Fibroblast of the aortic adventitia (primary cell): ENCODE measurements at regions not wholly inside any gene's neighbourhood (a gene's known extent, or its start where the extent isn't known, plus 50 kb on each side); places are given as distances from the start of the nearest gene placed in this dataset.

Experiments
- DNase-seq: peaks from one replicate; pipeline ENCODE4 v3.0.0-alpha.2; 2010; ENCODE audit warnings: low read depth
- H3K4me3 ChIP-seq: 2 replicates; pipeline ENCODE4 v1.5.1; 2011; ENCODE audit warnings: low read depth, mild to moderate bottlenecking, control low read depth, low read length, moderate library complexity
- CTCF ChIP-seq: IDR thresholded peaks from 2 replicates; pipeline ENCODE4 v1.5.1; 2011; ENCODE audit warnings: mild to moderate bottlenecking, low read length, control low read depth, inconsistent platforms; ENCODE audit not compliant: insufficient read depth

- H3K4me3 ChIP-seq, result no peak overlapping the region
- no peak for DNase-seq
- no peak for TF ChIP-seq CTCF
Observed at GRCh38 chr5:60546207-60546606, 153.8 kb downstream of the DEPDC1B start.

- DNase-seq, result no peak
- no peak overlapping the region for H3K4me3 ChIP-seq
- TF ChIP-seq CTCF, result no peak
Observed at GRCh38 chr5:60545551-60545950, 154.4 kb downstream of the DEPDC1B start.

- TF ChIP-seq CTCF, result no peak
- no peak overlapping the region for H3K4me3 ChIP-seq
- DNase-seq, result no peak
Observed at GRCh38 chr5:60544142-60544541, 155.8 kb downstream of the DEPDC1B start.

GRCh38 chr5:60541980-60542379, 158.0 kb downstream of the DEPDC1B start:
- H3K4me3 ChIP-seq, result peak overlapping the region; percentile 43
- TF ChIP-seq CTCF, result no peak
- peak; percentile 94 for DNase-seq

DNA sequence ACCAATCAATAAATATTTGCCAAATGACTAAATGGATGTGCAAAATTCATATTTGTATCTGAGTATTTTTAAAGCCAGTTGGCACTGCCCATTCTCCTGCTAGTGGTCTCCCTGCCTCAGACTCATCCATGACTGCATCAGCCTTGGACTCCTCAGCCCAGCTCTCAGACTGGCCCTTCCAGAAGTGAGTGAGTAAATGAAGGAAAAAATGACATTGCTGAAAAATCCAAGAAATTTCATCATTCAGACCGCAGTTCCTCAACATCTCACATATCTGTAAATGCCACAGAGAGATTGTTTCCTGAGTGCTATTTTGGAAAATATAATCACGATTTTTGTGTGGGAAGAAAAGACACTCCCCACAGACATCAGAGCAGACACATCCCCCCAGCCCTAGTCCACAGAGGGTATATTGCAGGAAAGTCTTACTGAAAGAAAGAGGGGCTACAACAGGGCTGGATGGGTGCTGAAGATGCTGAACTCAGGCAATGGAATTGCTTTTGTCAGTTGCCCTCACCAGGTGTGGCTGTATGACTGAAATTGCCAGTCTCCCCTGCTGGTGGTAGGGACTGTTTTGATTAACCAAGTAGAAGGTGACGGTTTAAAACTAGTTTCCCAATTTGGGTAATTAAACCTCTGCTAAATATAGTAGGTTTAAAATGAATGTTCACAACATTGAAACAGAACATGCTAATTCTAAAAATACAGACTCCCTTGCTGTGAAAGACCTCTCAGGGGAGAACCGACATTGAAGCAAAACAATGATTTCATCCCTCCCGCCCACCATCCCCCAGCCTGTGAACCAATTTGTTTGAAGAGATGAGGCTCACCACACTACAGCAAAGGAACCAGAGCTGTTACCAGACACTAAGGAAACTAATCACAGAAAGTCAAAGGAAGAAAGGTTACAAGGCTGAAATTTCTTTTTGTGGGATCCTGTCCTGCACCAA, 158.8 kb downstream of the DEPDC1B start:
- TF ChIP-seq CTCF, result peak; percentile 6
- H3K4me3 ChIP-seq, result peak overlapping the region; percentile 43
- peak; percentile 96 for DNase-seq

- TF ChIP-seq CTCF, result no peak
- peak; percentile 43 for DNase-seq
- H3K4me3 ChIP-seq, result no peak overlapping the region
Observed at GRCh38 chr5:60538955-60539866, 160.8 kb downstream of the DEPDC1B start.
